Tibial nerve (tissue), 4 donors: ENCODE measurements at regions not wholly inside any gene's neighbourhood (a gene's known extent, or its start where the extent isn't known, plus 50 kb on each side); places are given as distances from the start of the nearest gene placed in this dataset.
A peak's percentile ranks its signal among the peaks of the same experiment; 100 is the strongest.

Experiments used
- CTCF ChIP-seq, 5 experiments: fragments of 200-600 bp in 3 of 5; fragments of 450-650 bp in 2 of 5; sonication (generic) in 3 of 5; IDR thresholded peaks; one replicate each; pipeline ENCODE4 v1.5.1; 2016 to 2019; ENCODE audit warnings: antibody characterized with exemption in 5 of 5, mild to moderate bottlenecking in 3 of 5, moderate library complexity in 2 of 5
- EP300 ChIP-seq, 2 donors: sonication (generic); formaldehyde crosslinking; IDR thresholded peaks; one replicate each; pipeline ENCODE4 v1.6.1; 2017; ENCODE audit warnings: antibody characterized with exemption in 2 of 2, mild to moderate bottlenecking in 1 of 2
- POLR2A ChIP-seq, 2 donors: fragments of 450-650 bp; IDR thresholded peaks; one replicate each; pipeline ENCODE4 v1.6.1; 2017; ENCODE audit warnings: antibody characterized with exemption in 2 of 2, mild to moderate bottlenecking in 2 of 2, moderate library complexity in 2 of 2

- no peak for TF ChIP-seq CTCF (IDR thresholded peaks at IDR 0.05)
- no peak for TF ChIP-seq POLR2A (IDR thresholded peaks at IDR 0.05)
- TF ChIP-seq EP300 (IDR thresholded peaks at IDR 0.05), result peak in 1 of 2 donors; percentile 28
Measured at GRCh38 chr3:14253022-14253706, 74.5 kb downstream of the LSM3 start.
